GM21723 (cell line): ENCODE measurements at regions not wholly inside any gene's neighbourhood (a gene's known extent, or its start where the extent isn't known, plus 50 kb on each side); places are given as distances from the start of the nearest gene placed in this dataset.
"Not testable (repeated sequence)": the region's sequence is repeated elsewhere in the genome, so short reads cannot be mapped to it uniquely, and the experiment has no call there.

Experiments used
- ATAC-seq: cut with Tn5 transposase; IDR thresholded peaks from one replicate; pipeline ENCODE4 v1.9.1; 2021; ENCODE audit warnings: mild to moderate bottlenecking, moderate library complexity; ENCODE audit not compliant: unreplicated experiment

GRCh38 chr3:177249203-177249602, 51.9 kb upstream of the TBL1XR1 start:
- no peak for ATAC-seq

DNA sequence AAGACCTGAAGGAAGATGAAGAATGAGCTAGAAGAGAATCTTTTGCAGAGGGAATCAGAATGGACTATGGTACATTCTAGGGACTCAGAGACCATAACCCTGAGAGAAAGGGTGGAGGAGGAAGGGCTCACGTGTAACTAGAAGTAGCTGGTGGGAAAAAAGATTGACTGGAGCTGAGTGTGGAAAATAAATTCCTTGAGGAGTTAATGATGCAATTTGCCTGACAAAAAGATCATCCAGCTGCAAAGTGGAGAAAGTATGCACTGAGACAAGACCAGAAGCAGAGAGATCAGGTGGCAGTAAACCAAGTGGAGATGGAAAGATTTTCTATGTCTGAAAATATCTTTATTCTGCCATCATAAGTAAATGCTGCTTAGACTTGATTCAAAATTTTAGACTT, 52.9 kb upstream of the TBL1XR1 start:
- ATAC-seq: no peak

- no peak for ATAC-seq
These were observed 54.5 kb upstream of the TBL1XR1 start for GRCh38 chr3:177251755-177252154.

- no peak for ATAC-seq
These were observed 59.7 kb upstream of the TBL1XR1 start for GRCh38 chr3:177257006-177257405.

DNA sequence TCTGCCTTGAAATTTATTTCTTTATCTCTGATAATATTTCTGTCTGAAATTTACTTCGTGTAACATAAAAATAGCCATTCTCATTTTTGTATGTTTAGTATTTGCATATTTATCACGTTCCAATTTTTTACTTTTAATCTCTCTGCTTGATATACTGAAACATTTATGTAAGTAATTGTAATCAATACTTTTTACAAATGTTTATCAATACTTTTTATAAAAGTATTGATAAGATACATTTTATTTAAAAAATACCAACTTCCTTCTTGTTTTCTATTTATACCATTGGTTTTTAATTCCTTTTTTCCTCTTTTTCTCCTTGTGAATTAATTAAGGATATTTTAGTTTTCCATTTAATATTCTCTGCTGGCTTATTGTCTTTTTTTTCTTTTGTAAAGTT, 60.3 kb upstream of the TBL1XR1 start:
- no peak for ATAC-seq

DNA sequence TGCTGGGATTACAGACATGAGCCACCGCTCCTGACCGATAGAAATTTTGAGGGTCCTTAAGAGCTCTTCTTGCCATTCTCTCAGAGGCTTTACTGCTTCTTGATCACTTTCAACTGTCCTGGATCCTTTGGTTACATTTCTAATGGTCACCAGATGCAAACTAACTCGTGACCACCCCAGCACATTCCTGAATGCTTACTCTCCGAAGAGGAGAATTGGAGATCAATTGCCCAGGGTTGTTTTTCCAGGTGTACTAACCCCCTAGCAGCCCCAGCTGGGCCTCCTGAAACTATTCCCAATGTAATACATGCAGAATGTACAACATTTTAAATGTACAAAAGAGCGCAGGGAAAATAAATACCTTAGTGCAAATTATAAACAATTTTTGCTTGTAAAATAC, 65.1 kb upstream of the TBL1XR1 start:
- no peak for ATAC-seq

GRCh38 chr3:177263615-177264368, 66.5 kb upstream of the TBL1XR1 start:
- peak; percentile 70 for ATAC-seq

GRCh38 chr3:177271811-177272501, 74.7 kb upstream of the TBL1XR1 start:
- ATAC-seq: not testable (repeated sequence)

DNA sequence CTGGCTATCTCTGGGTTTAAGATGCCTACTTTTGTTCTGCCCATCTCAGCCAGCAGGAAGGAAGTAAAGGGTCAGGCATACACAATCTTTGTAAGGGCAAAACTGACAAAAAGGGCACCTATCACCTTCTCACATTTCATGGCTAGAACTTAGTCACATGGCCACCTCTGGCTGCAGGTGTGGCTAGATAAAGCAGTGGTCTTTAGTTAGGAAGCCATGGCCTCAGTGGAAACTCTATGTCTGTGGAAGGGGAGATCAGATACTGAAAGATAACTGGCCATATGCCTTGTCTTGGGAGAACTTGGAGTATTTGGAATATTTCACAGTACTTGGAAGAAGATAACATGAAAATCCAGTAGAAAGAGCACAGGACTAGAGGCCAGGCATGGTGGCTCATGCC, 80.7 kb upstream of the TBL1XR1 start:
- no peak for ATAC-seq

DNA sequence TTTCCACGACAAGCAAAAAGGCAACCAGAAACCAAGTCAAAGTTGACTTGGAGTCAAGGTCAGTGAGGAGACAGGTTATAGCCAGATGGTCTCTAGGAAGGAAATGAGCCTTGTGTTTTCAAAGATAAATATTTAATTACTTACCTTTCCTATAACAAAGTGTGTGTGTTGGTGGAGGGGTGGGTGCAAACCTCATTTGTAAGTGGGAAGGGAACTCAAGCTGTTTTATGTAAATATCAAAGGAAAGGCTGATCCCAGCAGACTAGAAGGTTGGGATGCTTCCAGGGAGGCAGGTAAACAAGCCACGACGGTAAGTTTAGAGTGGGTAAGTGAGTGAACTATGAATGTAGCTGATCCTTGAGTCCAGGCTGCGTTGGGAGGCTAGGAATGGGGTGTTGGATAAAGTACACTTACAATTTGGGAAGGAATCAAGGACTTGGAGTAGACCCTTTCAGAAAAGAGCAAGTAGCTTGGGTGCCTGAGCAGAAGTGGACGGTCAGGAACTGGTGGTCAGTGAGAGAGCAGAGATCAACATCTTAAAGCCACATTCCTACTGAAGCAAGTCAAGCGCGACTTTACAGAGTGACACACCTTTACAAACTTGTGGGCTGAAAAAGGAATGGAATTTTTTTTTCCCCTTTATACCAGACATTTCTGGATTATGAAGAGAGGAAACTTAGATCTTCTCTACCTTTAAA, 82.0 kb upstream of the TBL1XR1 start:
- no peak for ATAC-seq

GRCh38 chr3:177281292-177282118, 84.2 kb upstream of the TBL1XR1 start:
- ATAC-seq: no peak

- ATAC-seq: no peak
These were observed 84.9 kb upstream of the TBL1XR1 start for GRCh38 chr3:177282119-177282655.

GRCh38 chr3:177283983-177284382, 86.7 kb upstream of the TBL1XR1 start:
- ATAC-seq: no peak

- ATAC-seq: no peak
These were observed 87.2 kb upstream of the TBL1XR1 start for GRCh38 chr3:177284383-177284881.

DNA sequence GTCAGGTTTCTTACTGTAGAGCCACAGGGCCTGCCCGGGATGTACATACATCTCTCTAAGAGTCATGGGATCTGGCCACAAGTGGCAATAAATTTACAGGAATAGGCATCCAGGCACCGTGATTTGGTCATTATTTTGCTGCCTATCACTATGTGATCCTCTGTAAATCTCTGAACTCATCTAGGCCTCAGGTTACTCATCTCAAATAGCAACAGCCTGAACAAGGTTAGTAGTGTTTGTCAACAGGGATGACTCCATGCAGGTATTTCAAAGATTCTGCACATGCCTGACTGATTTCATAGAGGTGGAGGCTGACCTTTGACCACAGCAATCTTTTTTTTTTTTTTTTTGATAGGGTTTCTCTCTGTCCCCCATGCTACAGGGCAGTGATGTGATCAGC, 88.8 kb upstream of the TBL1XR1 start:
- no peak for ATAC-seq

- no peak for ATAC-seq
These were observed 89.9 kb upstream of the TBL1XR1 start for GRCh38 chr3:177287231-177287630.

GRCh38 chr3:177290633-177291032, 93.4 kb upstream of the TBL1XR1 start:
- ATAC-seq: no peak

DNA sequence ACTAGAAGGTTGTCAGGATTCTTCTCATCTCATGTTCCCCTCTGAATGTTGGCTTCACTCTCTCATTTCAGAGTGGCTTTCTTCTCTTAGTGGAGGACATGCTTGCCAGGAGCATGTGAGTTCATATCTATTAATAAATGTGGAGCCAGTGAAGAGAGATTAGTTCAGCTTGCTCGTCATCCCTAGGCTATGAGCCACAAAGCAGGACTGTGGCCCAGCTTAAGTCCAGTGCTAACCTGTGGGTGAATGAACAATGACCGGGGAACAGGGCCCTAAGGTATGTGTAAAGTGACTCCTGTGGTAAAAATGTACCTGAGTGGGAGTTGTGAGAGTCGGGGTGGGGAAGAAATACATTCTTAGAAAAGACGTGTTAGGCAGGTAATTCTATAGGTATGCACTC, 96.9 kb upstream of the TBL1XR1 start:
- no peak for ATAC-seq

DNA sequence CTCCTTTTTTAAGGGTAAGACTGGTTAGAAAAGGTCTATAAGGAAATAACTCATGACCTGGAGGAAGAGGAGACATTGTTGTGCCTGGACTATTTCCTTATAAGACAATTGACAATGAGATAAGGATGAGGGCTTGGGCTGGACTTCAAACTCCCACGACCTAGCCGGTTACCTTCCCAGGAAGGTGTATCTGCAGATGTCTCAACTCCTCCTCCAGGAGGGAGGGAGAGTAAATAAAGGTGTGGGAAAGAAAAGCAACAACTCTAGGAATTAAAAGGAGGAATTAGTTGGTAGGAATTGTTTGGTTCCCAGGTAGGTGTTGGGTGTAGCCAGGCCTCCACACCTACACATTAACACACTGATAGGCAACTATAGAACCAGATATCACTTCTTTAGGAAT, 97.8 kb upstream of the TBL1XR1 start:
- no peak for ATAC-seq

GRCh38 chr3:177299250-177299649, 102.0 kb upstream of the TBL1XR1 start:
- no peak for ATAC-seq
